Fibroblast of lung (primary cell): ENCODE measurements at regions not wholly inside any gene's neighbourhood (a gene's known extent, or its start where the extent isn't known, plus 50 kb on each side); places are given as distances from the start of the nearest gene placed in this dataset.
A peak's percentile ranks its signal among the peaks of the same experiment; 100 is the strongest.

Experiments
- DNase-seq, 2 donors: peaks; one replicate each; pipeline versions ENCODE4 v3.0.0 to v3.0.0-alpha.2; 2010; ENCODE audit warnings: low read depth in 2 of 2
- H2AFZ ChIP-seq: 2 replicates; pipeline ENCODE4 v1.5.1; 2012; ENCODE audit warnings: low read length, control low read depth, inconsistent platforms
- H3K27ac ChIP-seq: 2 replicates; pipeline ENCODE4 v1.5.1; 2011; ENCODE audit warnings: low read length, control low read depth; ENCODE audit not compliant: insufficient read depth
- H3K27me3 ChIP-seq: 2 replicates; pipeline ENCODE4 v1.5.1; 2011; ENCODE audit warnings: mild to moderate bottlenecking, low read length; ENCODE audit not compliant: control insufficient read depth, insufficient read depth
- H3K36me3 ChIP-seq: 2 replicates; pipeline ENCODE4 v1.5.1; 2011; ENCODE audit warnings: low read length; ENCODE audit not compliant: control insufficient read depth, insufficient read depth
- H3K4me1 ChIP-seq: 2 replicates; pipeline ENCODE4 v1.5.1; 2011; ENCODE audit warnings: low read length; ENCODE audit not compliant: control insufficient read depth, insufficient read depth; ENCODE audit errors: extremely low read depth
- H3K4me2 ChIP-seq: 2 replicates; pipeline ENCODE4 v1.5.1; 2011; ENCODE audit warnings: low read length, control low read depth; ENCODE audit not compliant: insufficient read depth; ENCODE audit errors: extremely low read depth
- H3K4me3 ChIP-seq, 4 experiments: fragments of 200-600 bp in 1 of 4; sonication (generic) in 1 of 4; replicated peaks in 1 of 4; 2 replicates each; pipeline ENCODE4 v1.5.1; 2011 to 2016; ENCODE audit warnings: low read length in 4 of 4, low read depth in 3 of 4, mild to moderate bottlenecking in 3 of 4, control low read depth in 2 of 4, inconsistent platforms in 1 of 4, mixed read lengths in 1 of 4; ENCODE audit not compliant: insufficient read depth in 1 of 4; ENCODE audit errors: control extremely low read depth in 1 of 4
- H3K79me2 ChIP-seq: 2 replicates; pipeline ENCODE4 v1.5.1; 2012; ENCODE audit warnings: mild to moderate bottlenecking, low read length, inconsistent platforms; ENCODE audit not compliant: control insufficient read depth, insufficient read depth
- H3K9ac ChIP-seq: 2 replicates; pipeline ENCODE4 v1.5.1; 2011; ENCODE audit warnings: mild to moderate bottlenecking, low read length, control low read depth; ENCODE audit not compliant: insufficient read depth
- H3K9me3 ChIP-seq: 2 replicates; pipeline ENCODE4 v1.5.1; 2012; ENCODE audit warnings: low read depth, low read length; ENCODE audit not compliant: control insufficient read depth, insufficient read depth
- H4K20me1 ChIP-seq: 2 replicates; pipeline ENCODE4 v1.5.1; 2011; ENCODE audit warnings: low read length; ENCODE audit not compliant: control insufficient read depth, insufficient read depth; ENCODE audit errors: extremely low read depth
- CTCF ChIP-seq, 2 donors: IDR thresholded peaks in 1 of 2; conservative IDR thresholded peaks in 1 of 2; 1 replicate in 1 of 2; 2 replicates in 1 of 2; pipeline ENCODE4 v1.5.1; 2011 to 2012; ENCODE audit warnings: low read length in 2 of 2, control low read depth in 1 of 2, inconsistent platforms in 1 of 2, low read depth in 1 of 2, mild to moderate bottlenecking in 1 of 2
- EZH2 ChIP-seq: IDR thresholded peaks from 2 replicates; pipeline ENCODE4 v1.5.1; 2012; ENCODE audit warnings: low read length, control low read depth, mild to moderate bottlenecking; ENCODE audit errors: missing control alignments

- peak overlapping the region; percentile 52 for H3K27ac ChIP-seq
- H3K36me3 ChIP-seq = no peaks in the 10 kb centered on the region
- H3K4me2 ChIP-seq = peak overlapping the region; percentile 30
- peaks cover 2% of the 10 kb centered on the region for H3K4me1 ChIP-seq
- no peak overlapping the region for H3K4me3 ChIP-seq
- no peaks in the 10 kb centered on the region for H3K27me3 ChIP-seq
- peak; percentile 78 to 97 for DNase-seq
- H3K79me2 ChIP-seq = no peaks in the 10 kb centered on the region
- no peaks in the 10 kb centered on the region for H4K20me1 ChIP-seq
- H3K9ac ChIP-seq = no peak overlapping the region
- no peak for TF ChIP-seq EZH2
- no peak for TF ChIP-seq CTCF (conservative IDR thresholded peaks at IDR 0.05 in 1 of 2, IDR thresholded peaks at IDR 0.05 in 1 of 2; ENCODE audit: low read depth in 1 of 2, low read length in 2 of 2)
- H3K9me3 ChIP-seq = no peaks in the 10 kb centered on the region
- H2AFZ ChIP-seq = peak overlapping the region; percentile 40
Measured at GRCh38 chr6:128655978-128656498, 135.6 kb upstream of the PTPRK start.

GRCh38 chr6:128648022-128648598 lies 127.7 kb upstream of the PTPRK start:
- H3K4me1 ChIP-seq = no peaks in the 10 kb centered on the region
- no peak overlapping the region for H3K4me2 ChIP-seq
- TF ChIP-seq EZH2 = no peak
- no peak for TF ChIP-seq CTCF (conservative IDR thresholded peaks at IDR 0.05 in 1 of 2, IDR thresholded peaks at IDR 0.05 in 1 of 2; ENCODE audit: low read depth in 1 of 2, low read length in 2 of 2)
- no peak overlapping the region for H3K27ac ChIP-seq
- H3K79me2 ChIP-seq = no peaks in the 10 kb centered on the region
- H3K4me3 ChIP-seq = no peak overlapping the region
- no peaks in the 10 kb centered on the region for H3K36me3 ChIP-seq
- no peak for DNase-seq
- H3K9ac ChIP-seq = no peak overlapping the region
- no peaks in the 10 kb centered on the region for H4K20me1 ChIP-seq
- no peaks in the 10 kb centered on the region for H3K27me3 ChIP-seq
- H2AFZ ChIP-seq = no peak overlapping the region
- H3K9me3 ChIP-seq = no peaks in the 10 kb centered on the region

- Histone ChIP-seq H3K9me3 (no peaks in the 10 kb centered on the region), H3K36me3 (no peaks in the 10 kb centered on the region), H3K27ac (no peak overlapping the region), H3K4me1 (no peaks in the 10 kb centered on the region), H3K27me3 (no peaks in the 10 kb centered on the region), H3K79me2 (no peaks in the 10 kb centered on the region), H4K20me1 (no peaks in the 10 kb centered on the region), H3K4me2 (no peak overlapping the region), H3K4me3 (no peak overlapping the region), H3K9ac (no peak overlapping the region), H2AFZ (no peak overlapping the region)
- no peak for DNase-seq
- no peak for TF ChIP-seq CTCF (conservative IDR thresholded peaks at IDR 0.05 in 1 of 2, IDR thresholded peaks at IDR 0.05 in 1 of 2; ENCODE audit: low read depth in 1 of 2, low read length in 2 of 2)
- TF ChIP-seq EZH2 = no peak
Measured at GRCh38 chr6:128642132-128642531, 121.7 kb upstream of the PTPRK start.
